Lower leg skin (tissue), 4 donors: ENCODE measurements at regions not wholly inside any gene's neighbourhood (a gene's known extent, or its start where the extent isn't known, plus 50 kb on each side); places are given as distances from the start of the nearest gene placed in this dataset.

Source experiments
- DNase-seq, 2 donors: peaks; one replicate each; pipeline ENCODE4 v3.0.0-alpha.2; 2019; ENCODE audit warnings: low spot score in 2 of 2
- H3K4me3 ChIP-seq: fragments of 200-600 bp; sonication (generic); 2 replicates; pipeline ENCODE4 v1.5.1; 2017; ENCODE audit warnings: mild to moderate bottlenecking, low read depth; ENCODE audit not compliant: poor library complexity, severe bottlenecking
- POLR2A ChIP-seq, 2 donors: fragments of 450-650 bp; IDR thresholded peaks; one replicate each; pipeline ENCODE4 v1.6.1; 2016 to 2017; ENCODE audit warnings: antibody characterized with exemption in 2 of 2, mild to moderate bottlenecking in 1 of 2, moderate library complexity in 1 of 2
- WGBS, 2 donors: methylation state at CpG; one replicate each; pipeline ENCODE4 v1.1.5; 2018; 5-methylcytosine and 5-hydroxymethylcytosine counted together
- intact Hi-C: fragments of 100-400 bp; cut with DNase I; formaldehyde crosslinking; loops from one replicate; pipeline ENCODE4 v1.15.0; 2023; ENCODE audit warnings: low total_unique reads
- TF ChIP-seq, protein P1 (sequence below), 3 donors: fragments of 450-650 bp; IDR thresholded peaks; one replicate each; pipeline ENCODE4 v1.5.1; 2016; ENCODE audit warnings: antibody characterized with exemption in 3 of 3, mild to moderate bottlenecking in 3 of 3, moderate library complexity in 2 of 3

DNA sequence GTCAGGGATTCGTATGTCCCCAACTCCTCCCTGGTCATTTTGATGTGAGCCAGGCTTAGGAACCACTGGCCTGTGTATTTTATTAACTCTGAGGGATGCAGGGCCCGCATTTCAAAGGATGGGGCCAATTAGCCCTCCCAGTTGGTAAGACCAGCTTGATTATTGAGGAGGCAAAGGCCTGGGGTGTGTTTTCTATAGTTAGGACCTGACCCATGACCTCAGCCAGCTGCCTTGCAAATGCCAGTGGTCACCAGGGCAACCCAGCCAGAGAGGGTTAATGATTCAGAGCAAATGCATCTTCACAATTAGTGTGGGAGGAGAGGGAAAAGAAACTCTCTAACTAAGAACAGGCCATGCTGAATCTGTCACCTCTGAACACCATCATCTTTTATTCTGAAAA lies 835.4 kb downstream of the MAFB start:
- no peak for TF ChIP-seq POLR2A (IDR thresholded peaks at IDR 0.05)
- TF ChIP-seq, protein P1, sequence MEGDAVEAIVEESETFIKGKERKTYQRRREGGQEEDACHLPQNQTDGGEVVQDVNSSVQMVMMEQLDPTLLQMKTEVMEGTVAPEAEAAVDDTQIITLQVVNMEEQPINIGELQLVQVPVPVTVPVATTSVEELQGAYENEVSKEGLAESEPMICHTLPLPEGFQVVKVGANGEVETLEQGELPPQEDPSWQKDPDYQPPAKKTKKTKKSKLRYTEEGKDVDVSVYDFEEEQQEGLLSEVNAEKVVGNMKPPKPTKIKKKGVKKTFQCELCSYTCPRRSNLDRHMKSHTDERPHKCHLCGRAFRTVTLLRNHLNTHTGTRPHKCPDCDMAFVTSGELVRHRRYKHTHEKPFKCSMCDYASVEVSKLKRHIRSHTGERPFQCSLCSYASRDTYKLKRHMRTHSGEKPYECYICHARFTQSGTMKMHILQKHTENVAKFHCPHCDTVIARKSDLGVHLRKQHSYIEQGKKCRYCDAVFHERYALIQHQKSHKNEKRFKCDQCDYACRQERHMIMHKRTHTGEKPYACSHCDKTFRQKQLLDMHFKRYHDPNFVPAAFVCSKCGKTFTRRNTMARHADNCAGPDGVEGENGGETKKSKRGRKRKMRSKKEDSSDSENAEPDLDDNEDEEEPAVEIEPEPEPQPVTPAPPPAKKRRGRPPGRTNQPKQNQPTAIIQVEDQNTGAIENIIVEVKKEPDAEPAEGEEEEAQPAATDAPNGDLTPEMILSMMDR (IDR thresholded peaks at IDR 0.05) = no peak
- H3K4me3 ChIP-seq = no peak overlapping the region
- 79 to 90% methylated on average over 2 of the region's 2 CpGs for WGBS, 2 donors
- intact Hi-C loops = no loop called here
- DNase-seq = no peak

DNA sequence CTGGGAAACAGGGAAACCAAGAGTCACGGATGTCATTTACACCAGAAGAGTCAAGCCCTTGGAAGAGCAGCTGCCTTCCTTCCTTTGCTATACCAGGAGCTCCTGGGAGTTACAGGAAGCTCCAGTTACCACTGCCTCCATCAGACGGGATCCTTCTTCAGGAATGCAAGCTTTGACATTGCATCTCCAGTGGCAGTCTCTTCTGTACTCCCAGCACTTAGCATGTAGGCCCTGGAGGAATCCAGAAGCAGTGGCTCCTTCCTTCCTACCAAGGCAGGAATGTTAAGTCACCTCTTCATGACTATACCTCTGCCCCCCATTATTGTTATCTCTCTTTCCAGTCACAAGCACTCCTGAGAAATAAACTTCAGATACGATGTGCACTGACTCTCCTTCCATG lies 836.0 kb downstream of the MAFB start:
- no peak for TF ChIP-seq POLR2A (IDR thresholded peaks at IDR 0.05)
- DNase-seq = no peak
- WGBS, 2 donors = 85 to 89% methylated on average over 3 of the region's 3 CpGs
- intact Hi-C loops = no loop called here
- H3K4me3 ChIP-seq = no peak overlapping the region

DNA sequence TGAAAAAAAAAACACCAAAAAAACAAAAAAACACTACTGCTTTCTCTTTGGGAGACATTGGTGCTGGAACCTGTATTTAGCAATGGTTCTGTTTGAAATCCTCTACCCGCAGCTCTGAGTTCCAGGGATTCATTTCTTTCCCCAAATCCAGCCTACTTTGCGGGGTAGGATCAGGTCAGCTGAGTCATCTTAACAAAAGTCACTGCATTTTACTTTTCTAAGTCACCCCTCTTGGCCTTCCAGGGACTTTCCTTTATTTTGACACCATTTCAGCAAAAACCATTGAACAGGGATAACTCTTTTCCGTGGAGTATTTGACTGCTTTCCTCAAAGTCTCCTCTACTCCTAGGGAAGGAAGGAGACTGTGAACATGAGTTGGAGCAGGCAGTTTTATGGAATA lies 837.6 kb downstream of the MAFB start:
- WGBS, 2 donors = 68 to 86% methylated on average over 3 of the region's 3 CpGs
- intact Hi-C loops = no loop called here
- DNase-seq = no peak
- TF ChIP-seq, protein P1 (IDR thresholded peaks at IDR 0.05) = no peak
- TF ChIP-seq POLR2A (IDR thresholded peaks at IDR 0.05) = no peak
- H3K4me3 ChIP-seq = no peak overlapping the region

DNA sequence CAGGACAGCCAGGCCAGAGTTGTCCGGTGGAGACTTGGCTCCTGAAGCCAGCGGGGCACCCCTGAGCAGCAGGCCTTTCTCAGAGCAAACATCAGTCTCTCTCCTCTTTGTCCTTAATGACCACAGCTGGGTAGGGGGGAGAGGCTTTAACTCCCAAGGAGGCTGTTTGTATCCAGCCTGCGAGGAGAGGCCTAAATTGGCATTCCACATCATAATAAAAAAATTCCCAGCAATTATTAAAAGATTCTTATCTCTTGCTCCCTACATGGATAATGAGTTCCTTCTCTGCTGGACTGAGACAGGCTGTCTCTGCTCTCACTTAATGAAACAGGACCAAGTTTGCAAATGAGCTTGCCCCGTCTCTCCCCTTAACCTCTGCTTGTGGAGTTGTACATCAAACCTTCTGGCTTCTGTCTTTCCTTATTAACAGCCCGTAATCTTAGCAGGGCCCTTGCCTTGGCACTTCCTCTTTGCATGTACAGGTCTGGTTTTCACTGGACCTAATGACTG lies 838.2 kb downstream of the MAFB start:
- intact Hi-C loops = no loop called here
- DNase-seq = no peak
- 61 to 67% methylated on average over 5 of the region's 5 CpGs for WGBS, 2 donors
- H3K4me3 ChIP-seq = no peak overlapping the region
- TF ChIP-seq, protein P1 (IDR thresholded peaks at IDR 0.05) = no peak
- no peak for TF ChIP-seq POLR2A (IDR thresholded peaks at IDR 0.05)

DNA sequence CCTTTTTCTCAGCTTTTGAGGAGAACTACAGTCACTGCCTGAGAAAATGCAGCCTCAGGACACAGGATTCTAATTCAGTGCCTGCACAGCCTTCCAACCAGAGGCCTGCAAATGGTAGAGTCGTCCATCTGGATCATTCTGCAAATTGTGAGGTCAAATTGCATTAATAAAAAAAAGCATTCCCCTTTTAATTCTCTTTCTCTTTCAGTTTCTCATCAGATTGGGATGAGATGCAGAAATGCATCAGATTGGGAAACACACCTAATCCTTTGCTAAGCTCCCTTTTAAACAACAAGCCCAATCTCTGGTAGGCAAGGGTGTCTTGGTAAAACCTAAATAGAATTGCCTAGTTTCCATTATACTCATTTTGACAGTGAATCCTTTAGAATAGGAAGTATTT lies 838.8 kb downstream of the MAFB start:
- 0 to 6% methylated on average over 1 of the region's 1 CpG for WGBS, 2 donors
- intact Hi-C loops = no loop called here
- H3K4me3 ChIP-seq = no peak overlapping the region
- TF ChIP-seq, protein P1 (IDR thresholded peaks at IDR 0.05) = no peak
- TF ChIP-seq POLR2A (IDR thresholded peaks at IDR 0.05) = no peak
- no peak for DNase-seq

DNA sequence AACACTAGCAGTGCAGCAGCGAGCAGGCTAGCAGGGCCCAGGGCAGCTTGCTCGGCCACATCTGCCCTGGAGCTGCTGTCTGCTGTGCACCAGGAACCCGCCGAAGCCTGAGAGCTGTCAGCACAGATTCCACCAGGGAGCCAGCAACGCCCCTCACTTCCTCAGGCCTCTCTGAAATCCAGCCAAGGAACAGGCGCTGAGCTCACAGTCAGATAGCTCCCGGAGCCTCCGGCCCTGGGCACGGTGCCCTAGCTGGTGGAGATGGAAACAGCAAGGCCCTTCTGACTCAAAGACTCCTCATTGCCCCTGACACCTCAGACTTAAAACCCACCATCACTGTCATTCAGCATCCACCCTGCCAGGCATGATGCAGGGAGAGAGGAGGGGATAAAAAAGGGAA lies 839.4 kb downstream of the MAFB start:
- no peak for TF ChIP-seq POLR2A (IDR thresholded peaks at IDR 0.05)
- TF ChIP-seq, protein P1 (IDR thresholded peaks at IDR 0.05) = no peak

More for the DNA sequence above, 839.4 kb downstream of the MAFB start:
- DNase-seq = peak; percentile 70 to 92
- intact Hi-C loops = no loop called here
- no peak overlapping the region for H3K4me3 ChIP-seq
- 12 to 15% methylated on average over 6 to 9 of the region's 9 CpGs for WGBS, 2 donors
